ENCODE measurements at regions not wholly inside any gene's neighbourhood (a gene's known extent, or its start where the extent isn't known, plus 50 kb on each side); places are given as distances from the start of the nearest gene placed in this dataset.

- TF ChIP-seq CTCF (IDR thresholded peaks at IDR 0.05) (no peak), POLR2AphosphoS5 (IDR thresholded peaks at IDR 0.05) (peak in 2 of 3 donors; percentile 24 to 72), POLR2A (IDR thresholded peaks at IDR 0.05) (no peak)
Measured at GRCh38 chr3:177525987-177526712, 328.9 kb upstream of the TBL1XR1 start.

Data from breast epithelium (tissue), 3 donors.